Activated T-helper 2 cell treated with anti-CD3 and anti-CD28 coated beads, Interferon-gamma antibody, Interleukin-2, Interleukin-4, amounts not matched to agents 10 μg/mL and 5 μg/mL and 100 μg/mL, durations not matched to agents 14 hours and 24 hours and 36 hours (primary cell): ENCODE measurements at regions not wholly inside any gene's neighbourhood (a gene's known extent, or its start where the extent isn't known, plus 50 kb on each side); places are given as distances from the start of the nearest gene placed in this dataset.
"Not testable (repeated sequence)": the region's sequence is repeated elsewhere in the genome, so short reads cannot be mapped to it uniquely, and the experiment has no call there.

Source experiments
- DNase-seq: peaks from one replicate; pipeline ENCODE4 v3.0.0; 2021; ENCODE audit warnings: low spot score
- H3K27ac Mint-ChIP-seq: one replicate; pipeline ENCODE4 v1.8.0; 2021; ENCODE audit warnings: mixed read lengths
- H3K27me3 Mint-ChIP-seq: one replicate; pipeline ENCODE4 v1.8.0; 2021; ENCODE audit warnings: low read depth, mixed read lengths
- H3K36me3 Mint-ChIP-seq: one replicate; pipeline ENCODE4 v1.8.0; 2021; ENCODE audit warnings: low read depth, mixed read lengths
- H3K4me1 Mint-ChIP-seq: one replicate; pipeline ENCODE4 v1.8.0; 2021; ENCODE audit warnings: low read depth, mixed read lengths
- H3K4me3 Mint-ChIP-seq: one replicate; pipeline ENCODE4 v1.8.0; 2021; ENCODE audit warnings: low read depth, mild to moderate bottlenecking, moderate library complexity, mixed read lengths
- H3K9me3 Mint-ChIP-seq: one replicate; pipeline ENCODE4 v1.8.0; 2021; ENCODE audit warnings: mixed read lengths
- intact Hi-C: fragments of 100-400 bp; cut with micrococcal nuclease; formaldehyde crosslinking; loops from one replicate; pipeline ENCODE4 v1.15.1; 2023

GRCh38 chr11:38646382-38646781, 2048.3 kb upstream of the RAG2 start:
- H3K36me3 Mint-ChIP-seq, result no peaks in the 10 kb centered on the region
- H3K27ac Mint-ChIP-seq, result no peak overlapping the region
- no peak for DNase-seq
- H3K4me1 Mint-ChIP-seq, result no peaks in the 10 kb centered on the region
- no peaks in the 10 kb centered on the region for H3K27me3 Mint-ChIP-seq
- H3K4me3 Mint-ChIP-seq, result no peak overlapping the region
- intact Hi-C loops, result no loop called here
- peaks cover 27% of the 10 kb centered on the region for H3K9me3 Mint-ChIP-seq

- no peak overlapping the region for H3K27ac Mint-ChIP-seq
- no peak for DNase-seq
- intact Hi-C loops, result no loop called here
- no peaks in the 10 kb centered on the region for H3K27me3 Mint-ChIP-seq
- peaks cover 54% of the 10 kb centered on the region for H3K9me3 Mint-ChIP-seq
- H3K4me1 Mint-ChIP-seq, result no peaks in the 10 kb centered on the region
- no peak overlapping the region for H3K4me3 Mint-ChIP-seq
- H3K36me3 Mint-ChIP-seq, result no peaks in the 10 kb centered on the region
These were observed 2042.8 kb upstream of the RAG2 start for GRCh38 chr11:38640854-38641253.

- H3K36me3 Mint-ChIP-seq, result no peaks in the 10 kb centered on the region
- intact Hi-C loops, result no loop called here
- no peak overlapping the region for H3K27ac Mint-ChIP-seq
- DNase-seq, result no peak
- no peaks in the 10 kb centered on the region for H3K4me1 Mint-ChIP-seq
- peaks cover 47% of the 10 kb centered on the region for H3K9me3 Mint-ChIP-seq
- no peaks in the 10 kb centered on the region for H3K27me3 Mint-ChIP-seq
- H3K4me3 Mint-ChIP-seq, result no peak overlapping the region
These were observed 2014.7 kb upstream of the RAG2 start for GRCh38 chr11:38612701-38613100.

GRCh38 chr11:38601371-38601770, 2003.3 kb upstream of the RAG2 start:
- peaks cover 47% of the 10 kb centered on the region for H3K9me3 Mint-ChIP-seq
- H3K4me1 Mint-ChIP-seq, DNase-seq, H3K4me3 Mint-ChIP-seq, intact Hi-C loops, H3K27ac Mint-ChIP-seq, H3K36me3 Mint-ChIP-seq, H3K27me3 Mint-ChIP-seq: not testable (repeated sequence)

- H3K36me3 Mint-ChIP-seq, result no peaks in the 10 kb centered on the region
- H3K4me1 Mint-ChIP-seq, result no peaks in the 10 kb centered on the region
- H3K4me3 Mint-ChIP-seq, result no peak overlapping the region
- no peak overlapping the region for H3K27ac Mint-ChIP-seq
- intact Hi-C loops, result no loop called here
- no peak for DNase-seq
- peaks cover 28% of the 10 kb centered on the region for H3K9me3 Mint-ChIP-seq
- H3K27me3 Mint-ChIP-seq, result no peaks in the 10 kb centered on the region
These were observed 2000.4 kb upstream of the RAG2 start for GRCh38 chr11:38598418-38598817.

GRCh38 chr11:38595359-38596016, 1997.5 kb upstream of the RAG2 start:
- H3K36me3 Mint-ChIP-seq, H3K4me1 Mint-ChIP-seq, H3K27ac Mint-ChIP-seq, intact Hi-C loops, H3K4me3 Mint-ChIP-seq, H3K9me3 Mint-ChIP-seq, H3K27me3 Mint-ChIP-seq, DNase-seq: not testable (repeated sequence)

- H3K36me3 Mint-ChIP-seq, result no peaks in the 10 kb centered on the region
- H3K27me3 Mint-ChIP-seq, result no peaks in the 10 kb centered on the region
- intact Hi-C loops, result no loop called here
- no peaks in the 10 kb centered on the region for H3K4me1 Mint-ChIP-seq
- peaks cover 10% of the 10 kb centered on the region for H3K9me3 Mint-ChIP-seq
- no peak overlapping the region for H3K27ac Mint-ChIP-seq
- no peak overlapping the region for H3K4me3 Mint-ChIP-seq
- no peak for DNase-seq
These were observed 1996.9 kb upstream of the RAG2 start for GRCh38 chr11:38594895-38595294.

- no peak overlapping the region for H3K27ac Mint-ChIP-seq
- peaks cover 15% of the 10 kb centered on the region for H3K9me3 Mint-ChIP-seq
- no peak for DNase-seq
- intact Hi-C loops, result no loop called here
- H3K36me3 Mint-ChIP-seq, result no peaks in the 10 kb centered on the region
- H3K27me3 Mint-ChIP-seq, result no peaks in the 10 kb centered on the region
- H3K4me3 Mint-ChIP-seq, result no peak overlapping the region
- H3K4me1 Mint-ChIP-seq, result no peaks in the 10 kb centered on the region
These were observed 1995.6 kb upstream of the RAG2 start for GRCh38 chr11:38593649-38594048.

- Mint-ChIP-seq H3K9me3 (peaks cover 24% of the 10 kb centered on the region), H3K36me3 (no peaks in the 10 kb centered on the region), H3K4me1 (no peaks in the 10 kb centered on the region), H3K4me3 (no peak overlapping the region), H3K27ac (no peak overlapping the region), H3K27me3 (no peaks in the 10 kb centered on the region)
- no peak for DNase-seq
- intact Hi-C loops, result no loop called here
These were observed 1984.7 kb upstream of the RAG2 start for GRCh38 chr11:38582756-38583155.

- Mint-ChIP-seq H3K36me3 (no peaks in the 10 kb centered on the region), H3K9me3 (peaks cover 27% of the 10 kb centered on the region), H3K27ac (no peak overlapping the region), H3K4me3 (no peak overlapping the region), H3K27me3 (no peaks in the 10 kb centered on the region), H3K4me1 (no peaks in the 10 kb centered on the region)
- DNase-seq, result no peak
- intact Hi-C loops, result no loop called here
These were observed 1984.1 kb upstream of the RAG2 start for GRCh38 chr11:38582151-38582550.

GRCh38 chr11:38577769-38578168, 1979.7 kb upstream of the RAG2 start:
- H3K4me1 Mint-ChIP-seq, result no peaks in the 10 kb centered on the region
- DNase-seq, result no peak
- H3K27me3 Mint-ChIP-seq, result no peaks in the 10 kb centered on the region
- H3K4me3 Mint-ChIP-seq, result no peak overlapping the region
- intact Hi-C loops, result no loop called here
- no peak overlapping the region for H3K27ac Mint-ChIP-seq
- H3K9me3 Mint-ChIP-seq, result peaks cover 17% of the 10 kb centered on the region
- H3K36me3 Mint-ChIP-seq, result no peaks in the 10 kb centered on the region

GRCh38 chr11:38562562-38562961, 1964.5 kb upstream of the RAG2 start:
- Mint-ChIP-seq H3K4me1 (no peaks in the 10 kb centered on the region), H3K27ac (no peak overlapping the region), H3K36me3 (no peaks in the 10 kb centered on the region), H3K4me3 (no peak overlapping the region), H3K27me3 (no peaks in the 10 kb centered on the region), H3K9me3 (peaks cover 11% of the 10 kb centered on the region)
- intact Hi-C loops, result no loop called here
- DNase-seq, result no peak

GRCh38 chr11:38553148-38553547, 1955.1 kb upstream of the RAG2 start:
- H3K36me3 Mint-ChIP-seq, result no peaks in the 10 kb centered on the region
- H3K27ac Mint-ChIP-seq, result no peak overlapping the region
- no peak overlapping the region for H3K4me3 Mint-ChIP-seq
- no peak for DNase-seq
- no peaks in the 10 kb centered on the region for H3K27me3 Mint-ChIP-seq
- peaks cover 25% of the 10 kb centered on the region for H3K9me3 Mint-ChIP-seq
- intact Hi-C loops, result no loop called here
- H3K4me1 Mint-ChIP-seq, result no peaks in the 10 kb centered on the region

GRCh38 chr11:38547462-38547861, 1949.4 kb upstream of the RAG2 start:
- Mint-ChIP-seq H3K27me3 (no peaks in the 10 kb centered on the region), H3K4me3 (no peak overlapping the region), H3K9me3 (peaks cover 48% of the 10 kb centered on the region), H3K4me1 (no peaks in the 10 kb centered on the region), H3K27ac (no peak overlapping the region), H3K36me3 (no peaks in the 10 kb centered on the region)
- intact Hi-C loops, result no loop called here
- no peak for DNase-seq
